ENCODE measurements at regions not wholly inside any gene's neighbourhood (a gene's known extent, or its start where the extent isn't known, plus 50 kb on each side); places are given as distances from the start of the nearest gene placed in this dataset.

GRCh38 chr2:147174824-147175254, 670.0 kb upstream of the ACVR2A start:
- TF ChIP-seq CTCF (IDR thresholded peaks at IDR 0.05; ENCODE audit: insufficient read depth, low read depth, low read length) (no peak), EZH2 (IDR thresholded peaks at IDR 0.05; ENCODE audit: insufficient read depth, low read length) (no peak)

All from astrocyte (in vitro differentiated cells and primary cell).